HUES64 (cell line): ENCODE measurements at regions not wholly inside any gene's neighbourhood (a gene's known extent, or its start where the extent isn't known, plus 50 kb on each side); places are given as distances from the start of the nearest gene placed in this dataset.
"Not testable (repeated sequence)": the region's sequence is repeated elsewhere in the genome, so short reads cannot be mapped to it uniquely, and the experiment has no call there.

Source experiments
- H3K27ac ChIP-seq: 2 replicates; pipeline ENCODE4 v1.7.0; 2013; ENCODE audit warnings: low read depth, low read length, inconsistent platforms
- H3K27me3 ChIP-seq: 2 replicates; pipeline ENCODE4 v1.6.1; 2013; ENCODE audit warnings: mild to moderate bottlenecking, low read length; ENCODE audit not compliant: insufficient read depth
- H3K36me3 ChIP-seq: 2 replicates; pipeline ENCODE4 v1.6.1; 2013; ENCODE audit warnings: mild to moderate bottlenecking, low read length; ENCODE audit not compliant: insufficient read depth
- H3K4me1 ChIP-seq: 2 replicates; pipeline ENCODE4 v1.6.1; 2013; ENCODE audit warnings: mild to moderate bottlenecking, low read length, moderate library complexity; ENCODE audit not compliant: insufficient read depth
- H3K4me3 ChIP-seq: 2 replicates; pipeline ENCODE4 v1.5.1; 2013; ENCODE audit warnings: mild to moderate bottlenecking, low read length, moderate library complexity
- H3K9ac ChIP-seq: 2 replicates; pipeline ENCODE4 v1.6.1; 2013; ENCODE audit warnings: mild to moderate bottlenecking, low read depth, low read length
- H3K9me3 ChIP-seq: 2 replicates; pipeline ENCODE4 v1.6.1; 2013; ENCODE audit warnings: low read depth, low read length; ENCODE audit not compliant: insufficient read depth
- WGBS: fragments of 150-250, 120-280 bp; methylation state at CpG from one replicate; pipeline ENCODE4 v1.1.7; 2013; ENCODE audit warnings: missing lambda C conversion rate; 5-methylcytosine and 5-hydroxymethylcytosine counted together

- H3K36me3 ChIP-seq: no peaks in the 10 kb centered on the region
- 81% methylated on average over 2 of the region's 2 CpGs for WGBS
- no peak overlapping the region for H3K9ac ChIP-seq
- no peak overlapping the region for H3K27ac ChIP-seq
- no peaks in the 10 kb centered on the region for H3K27me3 ChIP-seq
- H3K9me3 ChIP-seq: no peaks in the 10 kb centered on the region
- peaks cover 9% of the 10 kb centered on the region for H3K4me1 ChIP-seq
- H3K4me3 ChIP-seq: no peak overlapping the region
Observed at GRCh38 chr5:115751176-115751575, 65.3 kb downstream of the CDO1 start.

- H3K4me1 ChIP-seq: peaks cover 9% of the 10 kb centered on the region
- H3K4me3 ChIP-seq: no peak overlapping the region
- H3K9ac ChIP-seq: no peak overlapping the region
- no peaks in the 10 kb centered on the region; the same call in 1 of the 2 replicates for H3K9me3 ChIP-seq
- WGBS: no CpG with 5 or more reads among the region's 1 CpG
- H3K36me3 ChIP-seq: no peaks in the 10 kb centered on the region
- no peaks in the 10 kb centered on the region for H3K27me3 ChIP-seq
- H3K27ac ChIP-seq: no peak overlapping the region
Observed at GRCh38 chr5:115749016-115749415, 67.4 kb downstream of the CDO1 start.

DNA sequence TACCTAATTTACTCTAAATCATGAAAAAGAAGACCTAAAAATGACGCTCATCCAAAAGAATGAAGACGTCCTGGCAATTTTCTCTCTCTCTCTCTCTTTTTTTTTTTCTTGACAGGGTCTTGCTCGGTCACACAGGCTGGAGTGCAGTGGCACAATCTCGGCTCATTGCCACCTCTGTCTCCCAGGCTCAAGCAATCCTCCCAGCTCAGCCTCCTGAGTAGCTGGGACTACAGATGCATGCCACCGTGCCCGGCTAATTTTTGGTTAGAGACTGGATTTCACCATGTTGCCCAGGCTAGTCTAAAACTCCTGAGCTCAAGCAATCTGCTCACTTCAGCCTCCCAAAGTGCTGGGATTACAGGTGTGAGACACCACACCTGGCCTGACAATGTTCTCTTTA is 77.2 kb downstream of the CDO1 start:
- not testable (repeated sequence) for H3K27me3 ChIP-seq, H3K4me3 ChIP-seq, H3K27ac ChIP-seq, H3K9me3 ChIP-seq, H3K9ac ChIP-seq, H3K36me3 ChIP-seq
- WGBS: 84% methylated on average over 6 of the region's 6 CpGs
- H3K4me1 ChIP-seq: peaks cover 44% of the 10 kb centered on the region

GRCh38 chr5:115738830-115739229 is 77.6 kb downstream of the CDO1 start:
- Histone ChIP-seq H3K27ac (no peak overlapping the region), H3K4me1 (peaks cover 44% of the 10 kb centered on the region), H3K9ac (no peak overlapping the region), H3K9me3 (no peaks in the 10 kb centered on the region; the same call in 1 of the 2 replicates), H3K36me3 (no peaks in the 10 kb centered on the region), H3K27me3 (no peaks in the 10 kb centered on the region), H3K4me3 (no peak overlapping the region)
- 94% methylated on average over 1 of the region's 1 CpG for WGBS

DNA sequence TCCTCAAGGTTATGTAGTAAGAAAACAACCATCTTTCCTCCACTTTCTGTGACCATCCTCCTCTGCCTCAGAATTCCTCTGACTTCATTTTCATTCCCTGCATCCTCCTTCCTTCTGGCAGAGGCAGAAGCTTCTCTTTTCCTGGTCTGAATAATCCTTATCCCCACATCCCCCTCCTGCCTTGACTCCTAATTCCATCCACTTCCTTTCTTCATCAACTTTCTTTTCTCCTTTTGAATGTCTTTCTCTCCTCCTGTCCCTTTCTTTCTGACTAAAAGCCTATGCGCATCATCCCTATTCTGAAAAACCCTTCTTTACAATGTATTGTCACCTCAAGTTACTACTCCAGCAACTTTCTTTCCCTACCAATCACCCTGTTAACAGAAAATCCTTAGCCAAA is 79.0 kb downstream of the CDO1 start:
- H3K36me3 ChIP-seq: no peaks in the 10 kb centered on the region
- H3K4me1 ChIP-seq: peaks cover 52% of the 10 kb centered on the region
- WGBS: 82% methylated on average over 1 of the region's 1 CpG
- peak overlapping the region; percentile 70 for H3K27ac ChIP-seq
- H3K4me3 ChIP-seq: no peak overlapping the region
- H3K9ac ChIP-seq: no peak overlapping the region
- H3K9me3 ChIP-seq: no peaks in the 10 kb centered on the region
- no peaks in the 10 kb centered on the region for H3K27me3 ChIP-seq

GRCh38 chr5:115736690-115737005 is 79.8 kb downstream of the CDO1 start:
- no peaks in the 10 kb centered on the region for H3K36me3 ChIP-seq
- no peaks in the 10 kb centered on the region for H3K9me3 ChIP-seq
- peak overlapping the region; percentile 70; the same call in 1 of the 2 replicates for H3K27ac ChIP-seq
- WGBS: 20% methylated on average over 1 of the region's 1 CpG
- H3K27me3 ChIP-seq: no peaks in the 10 kb centered on the region
- H3K4me1 ChIP-seq: peaks cover 52% of the 10 kb centered on the region
- no peak overlapping the region; the same call in 1 of the 2 replicates for H3K4me3 ChIP-seq
- no peak overlapping the region for H3K9ac ChIP-seq

DNA sequence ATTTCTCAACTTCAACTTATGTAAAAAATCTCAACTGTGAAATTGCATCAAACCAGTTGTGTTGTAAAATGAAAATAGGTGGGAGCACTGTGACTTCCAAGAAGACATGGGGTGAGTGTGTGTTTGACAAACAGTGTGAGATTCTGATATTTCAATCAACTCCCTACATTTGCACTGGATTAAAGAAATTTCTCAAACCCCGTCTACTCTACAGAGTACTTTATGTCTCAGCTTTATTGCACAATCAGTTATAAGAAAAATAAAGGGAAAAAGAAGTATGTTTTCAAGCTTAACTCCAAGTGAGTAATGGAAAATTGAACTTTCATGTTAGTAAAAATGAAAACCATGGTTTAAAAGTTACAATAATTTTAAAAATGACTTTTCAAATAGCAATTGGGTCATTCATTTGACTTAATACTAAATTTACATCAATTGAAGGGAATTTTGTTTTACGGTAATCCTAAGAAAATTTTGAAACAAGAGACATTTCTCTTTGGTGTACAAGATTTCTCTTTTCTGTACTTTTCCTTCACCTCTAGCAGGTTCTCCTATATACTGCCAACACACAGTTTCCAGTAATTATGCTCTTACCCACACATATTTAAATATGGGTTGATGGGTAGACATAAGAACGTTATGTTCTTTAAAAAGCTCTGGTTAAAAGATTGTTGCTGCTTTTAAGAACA is 80.3 kb downstream of the CDO1 start:
- no peaks in the 10 kb centered on the region for H3K36me3 ChIP-seq
- no peak overlapping the region for H3K9ac ChIP-seq
- peaks cover 52% of the 10 kb centered on the region for H3K4me1 ChIP-seq
- H3K9me3 ChIP-seq: no peaks in the 10 kb centered on the region
- WGBS: 0% methylated on average over 1 of the region's 3 CpGs
- H3K27me3 ChIP-seq: no peaks in the 10 kb centered on the region
- peak overlapping the region; percentile 70; the same call in 1 of the 2 replicates for H3K27ac ChIP-seq
- H3K4me3 ChIP-seq: no peak overlapping the region; the same call in 1 of the 2 replicates

DNA sequence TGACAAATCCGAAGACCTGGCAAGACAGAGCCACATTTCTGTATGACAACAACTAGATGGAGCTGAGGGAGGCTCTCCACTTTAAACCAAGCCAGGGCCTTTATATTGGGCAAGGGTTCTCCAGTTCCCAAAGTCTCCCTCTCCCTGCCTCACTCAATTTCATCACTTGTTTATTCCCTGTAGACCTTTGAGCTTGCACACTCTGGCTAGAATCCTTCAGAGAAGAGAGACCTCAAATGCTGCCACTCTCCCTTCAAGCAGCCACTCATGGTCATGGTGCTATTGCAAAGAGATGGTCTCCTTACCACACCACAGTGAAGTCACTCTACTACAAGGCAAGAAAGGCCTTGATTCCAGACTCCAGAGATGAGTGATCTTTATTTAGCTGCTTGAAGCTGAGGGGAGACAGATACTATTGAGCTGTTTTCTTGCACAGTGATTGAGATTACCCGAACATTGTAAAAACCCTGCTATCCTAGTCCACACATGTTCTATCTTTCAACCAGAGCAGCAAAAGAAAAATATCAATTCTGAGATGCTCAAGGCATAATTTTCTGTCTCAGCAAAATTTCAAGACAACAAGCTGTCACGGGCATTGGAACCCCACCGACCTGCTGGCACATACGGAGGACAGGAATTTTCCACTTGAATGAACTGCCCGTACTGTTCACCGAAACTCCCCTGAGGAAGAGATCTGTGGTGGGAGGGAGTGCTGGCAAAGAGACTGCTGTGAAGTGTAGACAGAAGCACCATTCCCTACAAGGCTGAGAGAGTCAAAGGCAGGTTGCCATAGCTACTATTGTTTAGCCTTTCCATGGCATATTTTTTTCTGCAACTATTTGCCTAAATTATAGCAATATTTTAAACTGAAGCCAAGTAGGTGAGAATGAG is 81.1 kb downstream of the CDO1 start:
- Histone ChIP-seq H3K27me3 (no peaks in the 10 kb centered on the region), H3K9ac (no peak overlapping the region), H3K27ac (peak overlapping the region; percentile 70; the same call in 1 of the 2 replicates), H3K4me3 (no peak overlapping the region), H3K36me3 (no peaks in the 10 kb centered on the region), H3K4me1 (peaks cover 52% of the 10 kb centered on the region), H3K9me3 (no peaks in the 10 kb centered on the region)
- 70% methylated on average over 7 of the region's 7 CpGs for WGBS

DNA sequence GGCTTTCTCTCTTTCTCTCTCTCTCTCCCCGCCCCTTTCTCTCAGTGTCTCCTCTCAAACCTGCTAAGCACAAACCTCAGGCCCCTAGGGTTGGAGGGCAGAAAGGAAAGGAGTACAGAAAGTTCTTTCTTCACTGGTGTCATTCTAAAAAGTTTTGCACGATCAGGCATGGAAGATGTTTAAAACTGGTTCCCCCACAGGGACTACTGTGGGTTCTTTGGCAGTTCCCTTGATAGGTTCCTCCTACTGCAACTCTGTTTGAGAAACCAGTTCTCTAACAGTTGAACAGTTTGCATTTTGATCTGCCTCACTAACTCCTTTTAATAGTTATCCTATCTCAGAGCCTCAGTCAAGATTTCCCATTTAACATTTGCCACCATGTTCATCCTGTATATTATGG is 82.9 kb downstream of the CDO1 start:
- Histone ChIP-seq H3K4me1 (peaks cover 51% of the 10 kb centered on the region), H3K4me3 (no peak overlapping the region), H3K27me3 (no peaks in the 10 kb centered on the region), H3K9me3 (no peaks in the 10 kb centered on the region), H3K9ac (no peak overlapping the region), H3K36me3 (no peaks in the 10 kb centered on the region), H3K27ac (no peak overlapping the region)
- WGBS: 90% methylated on average over 1 of the region's 2 CpGs

DNA sequence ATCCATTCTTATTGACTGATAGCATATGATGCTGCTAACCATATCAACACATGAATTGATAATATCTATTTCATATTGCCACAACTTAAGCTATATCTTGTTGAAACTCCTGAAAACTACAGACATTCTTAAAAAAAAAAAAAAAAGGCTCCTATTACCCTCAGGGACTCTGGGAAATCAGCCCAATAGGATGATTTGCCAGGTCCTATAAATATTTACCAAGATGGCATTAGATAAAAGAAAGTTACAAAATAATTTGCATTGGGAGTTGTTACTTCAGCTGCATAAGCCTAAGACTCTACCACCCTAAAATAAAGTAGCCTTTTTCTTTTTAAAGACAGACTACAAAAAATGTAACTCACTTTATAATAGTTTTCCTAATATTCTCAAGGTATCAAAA is 84.4 kb downstream of the CDO1 start:
- peaks cover 35% of the 10 kb centered on the region for H3K4me1 ChIP-seq
- H3K36me3 ChIP-seq: no peaks in the 10 kb centered on the region
- H3K4me3 ChIP-seq: no peak overlapping the region
- H3K27me3 ChIP-seq: no peaks in the 10 kb centered on the region
- no peaks in the 10 kb centered on the region for H3K9me3 ChIP-seq
- H3K9ac ChIP-seq: no peak overlapping the region
- H3K27ac ChIP-seq: no peak overlapping the region

DNA sequence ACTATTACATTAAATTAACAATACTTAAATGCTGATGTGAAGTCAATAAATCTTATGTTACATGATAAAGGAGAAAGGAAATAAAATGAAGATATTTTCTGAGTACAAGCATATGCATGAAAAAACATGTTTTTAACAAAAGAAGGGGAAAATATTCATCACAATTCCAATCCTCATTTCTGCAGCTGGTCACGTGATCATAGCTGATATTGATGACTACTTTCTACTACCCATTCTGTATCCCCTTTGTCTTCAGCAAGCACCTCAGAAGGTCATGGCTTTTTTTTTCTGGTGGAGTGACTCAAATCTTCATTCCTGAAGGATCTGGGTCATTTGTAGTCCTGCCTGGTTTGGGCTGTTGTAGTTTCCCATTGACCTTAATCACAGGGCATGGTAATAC is 90.9 kb downstream of the CDO1 start:
- no peak overlapping the region for H3K4me3 ChIP-seq
- H3K36me3 ChIP-seq: no peaks in the 10 kb centered on the region
- no peaks in the 10 kb centered on the region for H3K9me3 ChIP-seq
- H3K9ac ChIP-seq: no peak overlapping the region
- peaks cover 7% of the 10 kb centered on the region; the same call in 1 of the 2 replicates for H3K4me1 ChIP-seq
- 88% methylated on average over 1 of the region's 1 CpG for WGBS
- no peaks in the 10 kb centered on the region for H3K27me3 ChIP-seq
- H3K27ac ChIP-seq: no peak overlapping the region
